ENCODE measurements at regions not wholly inside any gene's neighbourhood (a gene's known extent, or its start where the extent isn't known, plus 50 kb on each side); places are given as distances from the start of the nearest gene placed in this dataset.

- H3K27me3 ChIP-seq (ENCODE audit: insufficient read depth, low read depth, severe bottlenecking), result no peaks in the 10 kb centered on the region
- H3K9me3 ChIP-seq (ENCODE audit: severe bottlenecking), result no peaks in the 10 kb centered on the region
- TF ChIP-seq, protein P1, sequence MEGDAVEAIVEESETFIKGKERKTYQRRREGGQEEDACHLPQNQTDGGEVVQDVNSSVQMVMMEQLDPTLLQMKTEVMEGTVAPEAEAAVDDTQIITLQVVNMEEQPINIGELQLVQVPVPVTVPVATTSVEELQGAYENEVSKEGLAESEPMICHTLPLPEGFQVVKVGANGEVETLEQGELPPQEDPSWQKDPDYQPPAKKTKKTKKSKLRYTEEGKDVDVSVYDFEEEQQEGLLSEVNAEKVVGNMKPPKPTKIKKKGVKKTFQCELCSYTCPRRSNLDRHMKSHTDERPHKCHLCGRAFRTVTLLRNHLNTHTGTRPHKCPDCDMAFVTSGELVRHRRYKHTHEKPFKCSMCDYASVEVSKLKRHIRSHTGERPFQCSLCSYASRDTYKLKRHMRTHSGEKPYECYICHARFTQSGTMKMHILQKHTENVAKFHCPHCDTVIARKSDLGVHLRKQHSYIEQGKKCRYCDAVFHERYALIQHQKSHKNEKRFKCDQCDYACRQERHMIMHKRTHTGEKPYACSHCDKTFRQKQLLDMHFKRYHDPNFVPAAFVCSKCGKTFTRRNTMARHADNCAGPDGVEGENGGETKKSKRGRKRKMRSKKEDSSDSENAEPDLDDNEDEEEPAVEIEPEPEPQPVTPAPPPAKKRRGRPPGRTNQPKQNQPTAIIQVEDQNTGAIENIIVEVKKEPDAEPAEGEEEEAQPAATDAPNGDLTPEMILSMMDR (IDR thresholded peaks at IDR 0.05; ENCODE audit: low read depth, low read length), result no peak
- no peak for DNase-seq
- no peak overlapping the region for H3K4me3 ChIP-seq (ENCODE audit: low read depth, low read length)
- H3K36me3 ChIP-seq, result no peaks in the 10 kb centered on the region
- no peak overlapping the region for H3K27ac ChIP-seq
Observed at GRCh38 chr4:79025170-79025569, 85.9 kb upstream of the PAQR3 start.

- peaks cover 4% of the 10 kb centered on the region for H3K9me3 ChIP-seq (ENCODE audit: severe bottlenecking)
- TF ChIP-seq, protein P1 (IDR thresholded peaks at IDR 0.05; ENCODE audit: low read depth, low read length), result no peak
- no peak for DNase-seq
Observed at GRCh38 chr4:79023799-79024770, 84.8 kb upstream of the PAQR3 start.

GRCh38 chr4:79022529-79022928, 83.3 kb upstream of the PAQR3 start:
- no peak overlapping the region for H3K4me3 ChIP-seq (ENCODE audit: low read depth, low read length)
- TF ChIP-seq, protein P1 (IDR thresholded peaks at IDR 0.05; ENCODE audit: low read depth, low read length), result no peak

More at GRCh38 chr4:79023799-79024770, 84.8 kb upstream of the PAQR3 start:
- Histone ChIP-seq H3K4me3 (ENCODE audit: low read depth, low read length) (no peak overlapping the region), H3K27ac (no peak overlapping the region), H3K36me3 (no peaks in the 10 kb centered on the region), H3K27me3 (ENCODE audit: insufficient read depth, low read depth, severe bottlenecking) (no peaks in the 10 kb centered on the region)

GRCh38 chr4:79017481-79017880, 78.2 kb upstream of the PAQR3 start:
- TF ChIP-seq, protein P1 (IDR thresholded peaks at IDR 0.05; ENCODE audit: low read depth, low read length), result no peak
- Histone ChIP-seq H3K27me3 (ENCODE audit: insufficient read depth, low read depth, severe bottlenecking) (no peaks in the 10 kb centered on the region), H3K9me3 (ENCODE audit: severe bottlenecking) (peaks cover 4% of the 10 kb centered on the region), H3K36me3 (no peaks in the 10 kb centered on the region), H3K4me3 (ENCODE audit: low read depth, low read length) (no peak overlapping the region), H3K27ac (no peak overlapping the region)
- no peak for DNase-seq

More at GRCh38 chr4:79022529-79022928, 83.3 kb upstream of the PAQR3 start:
- peaks cover 4% of the 10 kb centered on the region for H3K9me3 ChIP-seq (ENCODE audit: severe bottlenecking)
- no peaks in the 10 kb centered on the region for H3K36me3 ChIP-seq
- no peak overlapping the region for H3K27ac ChIP-seq
- DNase-seq, result no peak
- H3K27me3 ChIP-seq (ENCODE audit: insufficient read depth, low read depth, severe bottlenecking), result no peaks in the 10 kb centered on the region

GRCh38 chr4:79016878-79017277, 77.6 kb upstream of the PAQR3 start:
- H3K27me3 ChIP-seq (ENCODE audit: insufficient read depth, low read depth, severe bottlenecking), result no peaks in the 10 kb centered on the region
- H3K4me3 ChIP-seq (ENCODE audit: low read depth, low read length), result no peak overlapping the region
- peaks cover 4% of the 10 kb centered on the region for H3K9me3 ChIP-seq (ENCODE audit: severe bottlenecking)
- TF ChIP-seq, protein P1 (IDR thresholded peaks at IDR 0.05; ENCODE audit: low read depth, low read length), result no peak
- DNase-seq, result no peak
- H3K27ac ChIP-seq, result no peak overlapping the region
- no peaks in the 10 kb centered on the region for H3K36me3 ChIP-seq

Measured in WERI-Rb-1 (cell line).